Stimulated activated naive CD4-positive, alpha-beta T cell treated with Interleukin-2 at 50 U/mL for 16 hours (primary cell): ENCODE measurements at regions not wholly inside any gene's neighbourhood (a gene's known extent, or its start where the extent isn't known, plus 50 kb on each side); places are given as distances from the start of the nearest gene placed in this dataset.
"Not testable (repeated sequence)": the region's sequence is repeated elsewhere in the genome, so short reads cannot be mapped to it uniquely, and the experiment has no call there.

Source experiments
- DNase-seq: peaks from one replicate; lab custom pipeline; 2025; lab: John Stamatoyannopoulos, UW

DNA sequence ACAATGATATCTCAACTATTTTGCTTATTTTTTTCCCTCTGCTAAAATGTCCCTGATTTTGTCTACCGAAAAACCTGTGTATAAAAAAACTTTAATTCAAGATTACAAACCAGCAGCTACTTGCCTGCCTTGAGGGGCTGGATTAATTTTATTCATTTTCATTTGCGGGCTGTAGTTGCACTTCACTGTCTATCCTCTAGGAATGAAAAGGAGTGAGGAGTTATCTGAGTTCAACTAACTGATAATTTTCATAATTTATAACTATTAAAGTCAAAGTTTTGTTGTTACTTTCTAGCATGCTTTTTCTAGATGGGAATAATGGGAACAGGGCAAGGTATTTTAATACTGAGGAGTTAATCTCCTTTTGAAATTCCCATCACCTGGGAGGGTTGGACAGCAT is 50.3 kb upstream of the AGTPBP1 start:
- DNase-seq: not testable (repeated sequence)

DNA sequence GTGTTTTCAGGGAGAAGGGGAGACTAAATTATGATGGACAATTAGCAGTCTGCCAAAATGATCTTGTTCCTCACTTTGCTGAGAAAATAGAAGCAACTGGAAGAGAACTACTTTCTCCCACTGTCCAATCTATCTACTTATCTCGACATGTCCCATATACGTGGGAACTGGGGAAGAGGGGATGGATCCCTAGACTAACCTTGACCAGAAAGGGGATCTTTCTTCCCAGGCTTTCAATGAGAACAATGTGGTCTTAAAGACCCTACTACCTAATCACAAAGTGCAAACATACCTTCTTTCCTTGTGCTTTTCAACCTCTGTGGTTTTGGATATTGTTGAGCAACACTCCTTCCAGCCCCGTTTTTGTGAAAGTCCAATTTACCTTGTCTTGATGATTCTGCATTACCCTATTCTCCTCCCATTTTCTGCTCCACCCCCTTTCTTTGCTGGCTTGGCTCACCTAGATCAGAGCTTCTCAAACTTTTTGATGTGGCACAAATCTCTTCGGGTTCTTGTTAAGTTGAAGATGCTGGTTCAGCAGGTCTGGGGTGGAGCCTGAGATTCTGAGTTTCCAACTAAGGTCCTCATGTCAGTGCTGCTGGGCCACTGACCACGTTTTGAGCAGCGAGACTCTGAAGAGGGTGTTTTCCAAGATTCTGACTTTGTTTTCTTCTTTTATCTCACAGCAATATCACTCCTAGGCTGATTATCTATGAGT is 61.4 kb upstream of the AGTPBP1 start:
- not testable (repeated sequence) for DNase-seq

DNA sequence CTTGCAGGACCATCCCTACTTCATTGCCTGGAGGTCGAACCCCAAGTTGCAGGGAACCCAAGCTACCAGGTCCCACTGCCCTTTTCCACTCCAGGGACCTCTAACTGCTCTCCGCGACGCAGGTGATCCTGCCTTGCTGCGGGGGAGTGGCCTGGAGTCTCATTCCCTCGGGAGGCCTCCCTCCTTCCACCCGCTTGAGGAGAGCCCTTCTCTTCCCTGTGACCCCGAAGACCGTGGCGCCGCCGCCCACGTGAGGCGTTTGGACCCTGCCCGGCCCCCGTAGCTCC is 63.0 kb upstream of the AGTPBP1 start:
- not testable (repeated sequence) for DNase-seq

GRCh38 chr9:85805134-85806005 is 63.6 kb upstream of the AGTPBP1 start:
- peak; percentile 76 for DNase-seq

GRCh38 chr9:85808329-85808728 is 66.6 kb upstream of the AGTPBP1 start:
- DNase-seq: not testable (repeated sequence)

DNA sequence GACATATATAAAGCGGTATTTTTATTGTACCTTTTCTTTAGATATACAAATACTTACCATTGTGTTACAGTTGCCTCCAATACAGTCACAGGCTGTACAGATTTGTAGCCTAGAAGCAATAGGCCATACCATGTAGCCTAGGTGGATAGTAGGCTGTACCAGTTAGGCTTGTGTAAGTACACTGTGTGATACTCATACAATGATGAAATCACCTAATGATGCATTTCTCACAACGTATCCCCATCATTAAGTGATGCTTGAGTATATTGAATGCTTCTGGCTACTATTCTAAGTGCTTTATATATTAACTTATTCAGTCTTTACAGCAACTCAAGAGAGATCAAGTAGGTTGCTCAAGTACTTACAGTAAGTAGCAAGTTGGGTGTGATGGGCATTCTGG is 71.6 kb upstream of the AGTPBP1 start:
- not testable (repeated sequence) for DNase-seq

DNA sequence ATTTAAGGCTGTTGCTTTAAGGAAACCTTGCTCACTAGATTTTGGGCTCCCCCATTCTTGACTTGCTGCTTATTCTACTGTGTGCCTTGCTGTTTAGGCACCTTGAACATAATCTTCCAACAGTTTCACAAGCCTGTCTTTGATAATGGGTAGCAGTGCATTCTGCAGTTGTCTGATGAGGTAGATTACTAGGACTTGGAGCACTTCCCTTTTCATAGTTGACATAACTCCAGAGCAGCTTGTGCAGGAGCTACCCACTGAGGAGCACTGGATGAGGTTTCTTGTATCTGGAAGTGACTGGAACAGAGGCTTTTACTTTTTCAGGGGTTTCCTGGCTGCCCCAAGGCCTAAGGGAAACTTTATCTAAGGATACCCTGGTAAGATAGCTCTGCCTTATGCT is 73.0 kb upstream of the AGTPBP1 start:
- DNase-seq: not testable (repeated sequence)

DNA sequence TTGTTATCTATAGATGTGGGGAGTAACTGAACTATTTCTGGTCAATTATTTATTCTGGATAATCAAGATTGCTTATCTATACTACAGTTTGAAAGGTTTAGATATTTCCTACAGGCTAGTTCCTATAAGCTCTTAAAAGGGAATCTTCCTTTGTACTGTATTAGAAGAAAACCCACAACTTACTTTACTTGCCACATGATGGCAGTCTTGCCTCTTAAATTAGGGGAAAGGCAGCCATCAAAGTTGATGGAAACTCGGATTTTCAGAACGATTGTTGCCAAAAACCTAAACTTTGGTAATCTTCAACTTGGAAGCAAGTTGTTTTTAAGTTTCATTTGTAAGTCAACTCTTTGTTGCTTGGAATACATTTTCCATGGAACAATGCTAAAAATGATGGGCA is 77.2 kb upstream of the AGTPBP1 start:
- not testable (repeated sequence) for DNase-seq

DNA sequence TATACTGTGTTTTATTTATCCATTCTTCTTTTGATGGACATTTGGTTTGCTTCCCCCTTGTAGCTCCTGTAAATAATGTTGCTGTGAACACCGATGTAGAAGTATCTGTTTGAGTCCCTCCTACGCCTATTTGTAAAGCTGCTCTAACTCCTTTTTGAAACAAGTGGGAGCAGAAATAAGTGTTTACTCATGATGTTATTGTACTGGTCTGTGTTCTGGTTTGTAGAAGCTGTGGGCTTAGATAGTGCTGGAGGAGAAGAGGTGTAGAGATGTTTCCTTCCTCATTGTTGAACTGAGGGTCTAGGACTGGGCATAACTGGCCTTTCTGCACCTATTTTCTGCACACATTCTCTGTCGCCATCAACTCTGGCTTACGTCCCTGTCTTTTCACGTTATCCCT is 78.8 kb upstream of the AGTPBP1 start:
- DNase-seq: not testable (repeated sequence)

- not testable (repeated sequence) for DNase-seq
These were observed 83.2 kb upstream of the AGTPBP1 start for GRCh38 chr9:85824949-85825348.

DNA sequence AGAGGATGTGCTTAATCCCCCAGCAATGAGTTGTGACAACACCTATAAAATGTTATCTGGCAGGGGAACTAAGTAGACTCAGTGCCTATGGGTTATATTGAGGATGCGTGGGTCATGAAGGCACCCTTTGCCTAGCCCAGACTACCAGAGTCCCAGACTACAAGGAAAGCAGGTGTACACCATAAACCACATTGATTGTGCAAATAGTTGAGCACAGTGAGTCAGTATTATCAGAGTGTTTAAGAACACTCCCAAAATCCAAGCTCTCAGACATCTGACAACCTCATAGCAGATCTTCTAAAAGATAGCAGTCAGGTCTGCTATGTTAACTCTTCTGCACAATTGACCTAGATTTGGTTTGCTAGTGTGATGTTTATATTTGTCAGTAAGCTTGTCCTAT is 92.8 kb upstream of the AGTPBP1 start:
- DNase-seq: not testable (repeated sequence)

DNA sequence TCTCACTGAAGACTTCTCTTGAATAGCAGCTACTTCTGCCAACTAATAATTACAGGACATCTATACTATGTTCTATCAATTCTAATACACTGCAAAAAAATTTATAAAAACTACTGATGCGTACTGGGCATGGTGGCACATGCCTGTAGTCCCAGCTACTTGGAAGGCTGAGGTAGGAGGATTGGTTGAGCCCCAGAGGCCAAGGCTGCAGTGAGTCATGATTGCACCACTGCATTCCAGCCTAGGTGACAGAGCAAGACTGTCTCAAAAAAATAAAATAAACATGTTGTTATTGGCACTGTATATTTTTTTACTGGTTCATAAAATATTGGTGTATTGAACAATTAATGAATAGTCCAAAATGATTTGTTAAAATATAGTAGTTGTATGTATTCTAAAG is 97.0 kb upstream of the NAA35 start:
- not testable (repeated sequence) for DNase-seq

DNA sequence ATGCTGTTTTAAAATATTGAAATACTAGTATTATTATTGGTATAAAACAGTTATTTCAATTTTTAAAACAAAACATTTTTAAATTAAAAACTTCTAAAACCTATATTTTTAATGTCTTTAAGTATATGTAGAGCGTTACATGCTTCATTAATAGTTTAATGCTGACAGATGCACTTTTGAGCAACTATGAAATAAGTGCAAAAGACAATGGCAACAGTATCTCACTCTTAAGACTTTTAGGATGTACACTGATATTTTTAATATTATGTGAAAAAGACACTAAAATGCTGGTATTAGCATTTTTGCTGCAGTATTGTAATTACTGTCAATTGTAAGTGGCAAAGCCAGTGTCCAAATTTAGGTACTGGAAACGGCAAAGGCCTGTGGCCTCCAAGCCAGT is 93.2 kb upstream of the NAA35 start:
- not testable (repeated sequence) for DNase-seq

DNA sequence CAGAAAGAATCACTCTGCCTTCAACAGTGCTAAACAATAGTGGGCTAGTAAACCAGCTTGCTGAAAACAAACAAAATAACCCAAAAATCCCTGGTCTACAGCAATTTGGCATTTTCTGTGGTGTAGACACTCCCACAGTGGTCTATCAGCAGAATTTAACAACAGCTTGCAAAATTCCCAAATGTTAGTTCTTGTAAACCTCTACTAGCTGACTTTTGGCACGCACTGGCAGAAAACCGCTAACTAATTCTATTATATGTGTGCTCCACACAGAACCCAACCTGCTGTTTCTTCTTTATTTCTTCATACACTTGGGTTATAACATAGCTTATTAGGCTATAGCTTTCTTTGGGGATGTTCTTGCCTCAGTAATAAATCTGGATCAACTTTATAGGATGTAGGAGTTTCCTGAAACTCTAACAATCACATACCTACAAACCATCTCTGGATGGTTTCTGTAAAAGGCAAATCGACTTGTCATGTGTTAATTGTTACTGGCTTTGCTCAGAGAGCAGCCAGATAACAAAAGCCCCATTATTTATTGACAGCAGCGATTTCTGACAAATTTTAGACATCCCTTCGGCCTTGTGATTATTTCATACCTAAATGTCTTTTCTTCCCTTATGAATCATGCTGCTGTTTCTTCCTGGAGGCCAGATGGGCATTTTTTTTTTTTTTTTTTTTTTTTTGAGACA is 82.7 kb upstream of the NAA35 start:
- no peak for DNase-seq

DNA sequence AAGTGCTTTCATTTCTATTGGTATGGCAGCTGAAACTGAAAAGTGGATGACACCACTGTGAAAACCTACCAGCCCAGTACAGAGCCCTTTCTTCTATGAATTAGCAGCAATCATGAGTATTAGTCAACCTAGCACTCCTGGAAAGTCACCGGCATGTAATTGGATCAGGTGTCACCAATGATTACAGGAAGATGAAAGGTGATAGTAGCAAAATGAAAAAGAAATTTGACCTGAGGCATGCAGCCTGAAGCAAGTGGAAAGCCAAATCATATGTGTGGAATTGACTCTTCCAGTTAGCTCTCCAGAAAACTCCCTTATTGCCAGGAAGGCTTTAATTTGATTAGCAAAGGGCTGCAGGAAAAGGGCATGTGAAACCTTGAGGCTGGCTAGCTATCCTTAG is 81.2 kb upstream of the NAA35 start:
- no peak for DNase-seq

- DNase-seq: not testable (repeated sequence)
These were observed 79.1 kb upstream of the NAA35 start for GRCh38 chr9:85861882-85862281.

DNA sequence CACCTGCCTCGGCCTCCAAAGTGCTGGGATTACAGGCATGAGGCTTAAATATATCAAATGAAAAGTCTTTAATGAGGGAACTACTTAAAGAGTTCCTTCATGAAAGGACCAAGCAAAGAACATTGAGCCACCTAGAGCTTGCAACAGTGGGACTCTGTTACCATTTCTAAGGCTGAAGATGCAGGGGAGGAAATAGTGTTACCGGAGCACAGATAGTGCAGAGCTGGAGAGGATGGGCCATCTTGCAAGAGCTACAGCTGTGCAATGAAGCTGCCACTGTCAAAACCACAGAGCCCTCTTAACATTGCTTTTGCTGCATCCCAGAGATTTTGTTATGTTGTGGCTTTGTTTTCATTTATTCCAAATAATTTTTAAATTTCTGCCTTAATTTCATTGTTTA is 77.1 kb upstream of the NAA35 start:
- DNase-seq: no peak

- DNase-seq: no peak
These were observed 69.9 kb upstream of the NAA35 start for GRCh38 chr9:85871008-85871407.

GRCh38 chr9:85871683-85872082 is 69.3 kb upstream of the NAA35 start:
- not testable (repeated sequence) for DNase-seq

- DNase-seq: no peak
These were observed 68.5 kb upstream of the NAA35 start for GRCh38 chr9:85872463-85872862.

DNA sequence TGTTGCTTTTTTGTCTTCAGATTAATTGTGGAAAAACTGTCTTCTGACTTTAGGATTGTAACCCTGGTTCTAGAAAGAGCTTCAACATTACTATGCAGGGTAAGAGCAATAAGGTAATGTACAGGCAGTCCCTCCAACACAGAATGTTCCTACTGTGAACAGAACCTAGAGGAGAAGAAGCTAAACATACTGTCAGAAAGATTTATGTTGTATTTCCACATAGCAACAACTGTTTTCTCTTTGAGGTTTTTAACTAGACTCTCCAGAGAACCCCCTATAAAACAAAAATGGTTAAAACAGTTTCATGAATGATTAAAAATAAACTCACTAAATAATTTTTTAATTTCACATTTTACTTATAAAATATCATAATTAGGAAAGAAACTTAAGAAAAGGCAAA is 64.3 kb upstream of the NAA35 start:
- no peak for DNase-seq

DNA sequence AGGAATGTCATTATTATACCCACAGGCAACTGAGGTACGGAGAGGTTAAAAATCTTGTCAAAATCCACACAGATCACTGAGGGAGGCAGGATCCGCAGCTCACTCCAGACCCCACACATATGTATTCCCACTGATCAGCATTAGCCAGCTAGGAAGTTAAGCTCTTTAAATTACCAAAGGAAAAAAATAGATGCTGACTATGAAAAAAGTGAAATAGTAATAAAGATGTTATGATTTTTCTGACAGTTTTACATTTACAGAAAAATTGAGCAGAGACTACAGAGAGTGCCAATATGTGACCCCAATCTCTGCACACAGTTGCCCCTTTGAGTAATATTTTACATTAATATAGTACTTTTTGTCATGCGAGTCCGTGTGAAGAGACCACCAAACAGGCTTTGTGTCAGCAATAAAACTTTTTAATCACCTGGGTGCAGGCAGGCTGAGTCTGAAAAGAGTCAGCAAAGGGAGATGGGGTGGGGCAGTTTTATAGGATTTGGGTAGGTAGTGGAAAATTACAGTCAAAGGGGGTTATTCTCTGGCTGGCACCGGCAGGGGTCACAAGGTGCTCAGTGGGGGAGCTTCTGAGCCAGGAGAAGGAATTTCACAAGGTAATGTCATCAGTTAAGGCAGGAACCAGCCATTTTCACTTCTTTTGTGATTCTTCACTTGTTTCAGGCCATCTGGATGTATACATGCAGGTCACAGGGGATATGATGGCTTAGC is 61.9 kb upstream of the NAA35 start:
- not testable (repeated sequence) for DNase-seq
